ENCODE measurements at regions not wholly inside any gene's neighbourhood (a gene's known extent, or its start where the extent isn't known, plus 50 kb on each side); places are given as distances from the start of the nearest gene placed in this dataset.

DNA sequence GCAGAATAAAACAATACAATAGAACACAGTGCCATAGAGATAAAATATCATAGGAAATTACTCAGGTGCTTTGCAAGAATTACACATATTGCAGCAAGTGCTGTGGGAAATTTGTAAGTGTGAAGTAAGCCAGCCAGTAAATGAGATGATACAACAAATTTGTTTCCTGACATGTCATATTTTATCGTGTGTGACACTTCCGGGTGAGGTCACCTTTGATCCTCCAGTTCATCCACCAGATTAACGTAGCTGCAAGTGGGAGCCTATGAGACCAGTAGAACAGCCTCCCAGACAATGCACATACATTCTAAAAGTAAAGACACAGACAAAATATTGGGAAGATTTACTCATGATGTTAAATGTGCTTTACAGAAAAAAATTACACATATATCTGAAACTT lies 72.2 kb downstream of the PRDM9 start:
- DNase-seq (ENCODE audit: low read depth): no peak

DNA sequence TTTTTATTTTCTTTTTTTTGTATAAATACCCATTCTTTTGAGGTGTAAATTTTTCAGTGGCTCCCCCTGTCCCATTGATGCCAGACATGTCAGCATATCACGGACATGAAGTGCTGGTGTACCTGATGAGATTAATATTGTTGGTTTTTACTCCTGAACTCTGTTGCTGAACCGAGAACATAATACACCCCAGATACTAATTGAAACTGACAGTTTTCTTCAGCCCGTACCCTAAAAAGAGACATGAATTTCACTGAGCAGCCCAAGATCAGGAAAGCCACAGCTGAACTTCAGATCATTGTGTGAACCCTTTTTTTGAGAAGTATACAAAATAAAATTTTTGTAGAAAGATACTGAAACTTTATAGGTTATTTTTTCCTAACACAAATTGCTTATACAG lies 75.7 kb downstream of the PRDM9 start:
- DNase-seq (ENCODE audit: low read depth): no peak

DNA sequence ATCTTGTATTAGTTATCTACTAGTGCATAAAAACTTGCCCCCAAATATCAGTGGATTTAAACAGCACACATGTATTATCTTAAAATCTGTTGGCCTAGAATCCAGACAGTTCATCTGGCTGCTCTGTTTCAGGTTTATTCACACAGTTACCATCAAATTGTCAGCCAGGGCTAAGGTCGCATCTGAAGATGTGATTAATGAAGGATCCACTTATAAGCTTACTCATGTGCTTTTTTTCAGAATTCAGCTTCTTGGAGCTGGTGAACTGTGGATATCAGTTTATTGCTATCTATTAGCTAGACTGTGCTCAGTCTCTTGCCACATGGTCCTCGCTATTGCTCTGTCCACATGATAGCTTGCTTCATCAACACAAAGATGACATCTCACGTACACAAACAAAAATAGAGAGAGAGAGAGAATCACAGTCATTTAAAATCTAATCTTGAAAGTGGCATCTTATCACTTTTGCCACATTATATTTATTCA lies 81.5 kb downstream of the PRDM9 start:
- no peak for DNase-seq (ENCODE audit: low read depth)

- no peak for DNase-seq (ENCODE audit: low read depth)
Observed at GRCh38 chr5:23591250-23591649, 83.8 kb downstream of the PRDM9 start.

DNA sequence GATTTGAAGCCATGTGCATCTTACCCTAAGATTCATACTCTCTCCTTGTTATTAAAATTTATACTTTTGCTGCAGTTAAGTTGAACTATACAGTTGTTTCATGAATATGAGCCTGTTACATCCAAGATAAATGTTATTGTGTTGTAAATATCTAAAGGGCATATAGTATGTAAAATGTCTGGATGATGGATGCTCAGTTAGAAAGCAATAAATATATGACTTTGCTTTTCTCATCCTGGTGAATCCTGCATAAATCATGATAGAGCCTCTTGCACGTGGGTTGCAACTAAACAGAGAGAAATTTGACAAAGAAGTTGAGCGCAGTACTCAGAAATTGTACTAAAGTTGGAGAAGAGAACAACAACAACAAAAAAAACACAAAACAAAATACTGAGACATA lies 99.5 kb downstream of the PRDM9 start:
- no peak for DNase-seq (ENCODE audit: low read depth)

DNA sequence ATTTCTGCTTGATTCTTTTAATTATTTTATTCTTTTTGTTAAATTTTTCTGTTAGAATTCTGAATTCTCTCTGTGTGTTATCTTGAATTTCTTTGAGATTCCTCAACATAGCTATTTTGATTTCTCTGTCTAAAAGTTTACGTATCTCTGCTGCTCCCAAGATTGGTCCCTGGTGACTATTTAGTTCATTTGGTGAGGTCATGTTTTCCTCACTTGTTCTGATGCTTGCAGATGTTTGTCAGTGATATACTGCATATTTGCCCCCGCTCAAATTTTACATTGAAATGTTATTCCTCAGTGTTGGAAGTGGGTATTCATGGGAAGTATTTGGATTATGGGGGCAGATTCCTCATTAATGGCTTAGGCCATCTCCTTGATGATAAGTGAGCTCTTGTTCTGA lies 105.3 kb downstream of the PRDM9 start:
- no peak for DNase-seq (ENCODE audit: low read depth)

- no peak for DNase-seq (ENCODE audit: low read depth)
Observed at GRCh38 chr5:23613566-23613965, 106.2 kb downstream of the PRDM9 start.

- DNase-seq (ENCODE audit: low read depth): no peak
Observed at GRCh38 chr5:23614422-23614821, 107.0 kb downstream of the PRDM9 start.

DNA sequence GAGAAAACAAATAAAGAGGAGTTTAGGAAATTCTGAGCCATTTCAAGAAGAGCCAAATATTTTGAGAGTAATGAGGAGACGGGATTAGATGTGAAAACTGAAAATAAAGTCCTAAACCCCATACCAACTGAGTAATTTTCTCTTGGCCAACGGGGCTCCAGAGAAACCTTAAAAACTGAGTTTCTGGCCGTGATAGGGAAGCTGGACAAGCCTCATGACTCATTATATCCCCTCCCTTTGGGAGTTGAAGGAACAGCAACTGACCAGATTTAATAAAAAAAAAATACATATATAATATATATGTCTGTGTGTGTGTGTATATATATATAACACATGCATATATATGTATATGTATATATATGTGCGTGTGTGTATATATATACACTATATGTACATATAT lies 119.6 kb downstream of the PRDM9 start:
- no peak for DNase-seq (ENCODE audit: low read depth)

DNA sequence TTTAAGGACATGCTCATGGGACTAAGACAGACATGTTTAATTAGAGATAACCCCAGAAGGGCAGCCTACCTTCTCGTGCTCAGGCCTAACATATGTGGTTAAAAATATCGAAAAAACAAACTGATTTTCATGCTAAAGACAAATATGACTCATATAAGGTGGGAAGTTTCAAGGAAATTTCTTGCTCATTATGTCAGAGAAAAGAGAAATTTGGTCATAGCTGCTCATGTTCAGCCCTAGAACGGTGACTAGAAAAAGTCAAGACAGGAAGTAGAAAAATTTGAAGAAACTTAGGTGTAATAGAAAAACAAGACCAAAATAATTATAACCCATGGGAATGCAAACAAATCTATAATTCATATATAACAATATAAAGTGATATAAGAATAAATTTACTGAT lies 120.6 kb downstream of the PRDM9 start:
- peak; percentile 27 for DNase-seq (ENCODE audit: low read depth)

DNA sequence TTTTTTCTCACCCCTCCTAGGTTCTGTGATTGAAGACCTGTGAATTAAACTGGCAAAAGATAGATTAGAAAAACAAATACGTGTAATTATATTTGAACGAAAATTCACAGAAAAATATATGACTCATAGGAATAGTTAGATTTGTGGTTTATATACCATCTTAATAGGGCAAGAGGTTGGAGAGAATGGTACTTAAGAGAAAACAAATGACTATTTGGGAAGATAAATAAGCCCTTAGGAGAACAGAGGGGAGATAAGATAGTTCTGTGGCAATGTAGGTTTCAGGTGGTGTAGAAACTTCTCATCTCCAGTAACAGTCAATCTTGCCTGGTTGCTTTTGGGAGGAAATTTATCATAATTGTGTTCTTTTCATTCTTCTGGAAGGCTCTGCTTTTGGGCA lies 122.0 kb downstream of the PRDM9 start:
- DNase-seq (ENCODE audit: low read depth): no peak

GRCh38 chr5:23631302-23632045 lies 124.1 kb downstream of the PRDM9 start:
- peak; percentile 95 for DNase-seq (ENCODE audit: low read depth)

- DNase-seq (ENCODE audit: low read depth): no peak
Observed at GRCh38 chr5:23635938-23636337, 128.5 kb downstream of the PRDM9 start.

DNA sequence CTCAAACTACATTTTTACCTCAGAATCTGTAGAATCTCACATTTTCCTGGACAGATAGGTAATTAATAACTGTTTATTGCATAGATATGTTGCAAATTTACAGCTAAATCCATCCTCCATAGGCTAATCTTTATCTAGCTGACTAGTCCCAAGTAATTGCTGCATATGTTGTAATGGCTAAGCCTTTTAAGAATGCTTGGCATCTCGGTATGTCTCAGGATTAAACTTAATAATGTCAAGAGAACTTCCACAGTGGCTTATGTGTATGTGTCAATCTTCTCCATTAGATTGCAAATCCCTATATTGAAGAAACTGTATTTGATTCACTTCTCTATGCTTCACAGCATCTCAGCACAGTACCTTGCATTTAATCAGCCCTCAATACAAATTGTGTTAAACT lies 131.9 kb downstream of the PRDM9 start:
- DNase-seq (ENCODE audit: low read depth): no peak

DNA sequence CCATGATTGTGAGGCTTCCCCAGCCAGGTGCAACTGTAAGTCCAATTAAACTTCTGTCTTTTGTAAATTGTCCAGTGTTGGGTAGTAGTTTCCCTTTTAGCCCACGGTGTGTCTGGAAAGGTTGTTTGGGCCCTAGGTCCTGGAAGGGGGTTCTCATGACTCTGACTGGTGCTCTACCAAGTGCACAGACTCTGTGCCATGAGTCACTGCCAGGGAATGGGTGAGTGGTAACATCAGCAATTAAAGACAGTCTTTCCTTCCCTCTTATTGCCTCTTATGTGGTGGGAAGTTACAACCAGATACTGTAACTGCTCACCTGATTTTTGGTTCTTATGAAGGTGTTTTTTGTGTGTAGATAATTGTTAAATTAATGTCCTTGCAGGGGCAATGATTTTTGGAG lies 141.2 kb downstream of the PRDM9 start:
- peak; percentile 66 for DNase-seq (ENCODE audit: low read depth)

GRCh38 chr5:23649594-23649993 lies 142.2 kb downstream of the PRDM9 start:
- DNase-seq (ENCODE audit: low read depth): no peak

DNA sequence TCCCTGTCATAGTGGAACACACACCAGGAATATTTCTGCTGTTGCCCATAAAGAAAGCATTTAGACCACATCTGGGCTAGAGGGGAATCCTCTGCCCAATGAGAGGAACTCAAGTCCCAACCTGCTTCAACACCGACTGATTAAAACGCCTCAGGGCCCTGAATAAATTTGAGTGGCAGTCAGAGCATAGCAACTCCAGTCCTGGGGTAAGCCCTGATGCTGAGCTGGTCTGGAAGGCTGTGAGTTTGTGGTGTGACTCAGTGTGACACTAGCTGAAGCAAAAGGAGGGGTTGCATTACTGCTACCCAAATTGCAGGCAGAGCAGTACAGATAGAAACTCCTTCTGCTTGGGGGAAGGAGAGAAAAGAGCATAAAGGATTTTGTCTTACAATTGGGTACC lies 148.3 kb downstream of the PRDM9 start:
- DNase-seq (ENCODE audit: low read depth): peak; percentile 22

DNA sequence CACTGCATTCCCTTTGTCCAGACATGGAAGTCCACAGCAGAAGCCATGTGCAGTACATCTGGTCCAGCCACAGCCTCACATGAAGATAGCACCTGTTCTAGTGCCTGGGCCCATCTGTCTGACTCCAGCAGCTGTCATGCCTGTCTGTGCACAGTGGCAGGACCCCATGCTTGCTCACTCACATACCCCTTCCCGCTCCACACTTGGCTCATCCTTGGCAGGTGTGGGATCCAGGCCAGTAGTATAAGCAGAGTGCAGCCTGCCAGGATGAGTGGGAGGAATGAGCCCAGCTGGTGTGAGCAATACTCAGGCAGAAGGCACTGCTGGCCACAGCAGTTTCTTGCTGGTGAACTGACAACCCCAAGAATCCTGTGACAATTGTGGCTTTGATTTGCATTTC lies 168.0 kb downstream of the PRDM9 start:
- DNase-seq (ENCODE audit: low read depth): no peak

- DNase-seq (ENCODE audit: low read depth): no peak
Observed at GRCh38 chr5:23677996-23678395, 170.6 kb downstream of the PRDM9 start.

GRCh38 chr5:23684103-23684502 lies 176.7 kb downstream of the PRDM9 start:
- no peak for DNase-seq (ENCODE audit: low read depth)

GRCh38 chr5:23703940-23704855 lies 196.8 kb downstream of the PRDM9 start:
- DNase-seq (ENCODE audit: low read depth): no peak

- no peak for DNase-seq (ENCODE audit: low read depth)
Observed at GRCh38 chr5:23717486-23717885, 210.1 kb downstream of the PRDM9 start.

DNA sequence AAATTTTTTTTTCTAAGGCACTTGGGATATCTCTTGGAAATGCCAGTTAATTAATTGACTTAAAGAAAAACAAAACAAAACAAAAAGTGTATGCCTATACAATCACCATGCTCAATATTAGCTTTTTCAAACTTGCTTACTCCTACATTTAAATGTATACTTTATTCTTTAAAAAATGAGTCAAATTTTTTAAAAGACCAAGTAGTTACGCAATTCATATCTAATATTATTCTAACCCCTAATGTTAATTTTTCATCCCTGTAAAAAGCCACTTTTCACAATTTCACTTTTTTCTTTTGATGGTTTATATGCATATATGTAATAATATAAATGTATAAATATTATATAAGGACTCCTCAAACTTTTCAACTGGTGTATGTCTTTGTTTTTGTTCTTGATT lies 211.2 kb downstream of the PRDM9 start:
- no peak for DNase-seq (ENCODE audit: low read depth)

Measured in HT1080 (cell line).